Astrocyte (in vitro differentiated cells and primary cell): ENCODE measurements at regions not wholly inside any gene's neighbourhood (a gene's known extent, or its start where the extent isn't known, plus 50 kb on each side); places are given as distances from the start of the nearest gene placed in this dataset.

Source experiments
- EZH2 ChIP-seq: IDR thresholded peaks from 2 replicates; pipeline ENCODE4 v1.6.1; 2012; ENCODE audit warnings: mild to moderate bottlenecking, low read length, inconsistent platforms; ENCODE audit not compliant: insufficient read depth
- TF ChIP-seq, protein P1 (sequence below): IDR thresholded peaks from 2 replicates; pipeline ENCODE4 v1.5.1; 2011; ENCODE audit warnings: low read depth, mild to moderate bottlenecking, inconsistent platforms, low read length, moderate library complexity; ENCODE audit not compliant: insufficient read depth

DNA sequence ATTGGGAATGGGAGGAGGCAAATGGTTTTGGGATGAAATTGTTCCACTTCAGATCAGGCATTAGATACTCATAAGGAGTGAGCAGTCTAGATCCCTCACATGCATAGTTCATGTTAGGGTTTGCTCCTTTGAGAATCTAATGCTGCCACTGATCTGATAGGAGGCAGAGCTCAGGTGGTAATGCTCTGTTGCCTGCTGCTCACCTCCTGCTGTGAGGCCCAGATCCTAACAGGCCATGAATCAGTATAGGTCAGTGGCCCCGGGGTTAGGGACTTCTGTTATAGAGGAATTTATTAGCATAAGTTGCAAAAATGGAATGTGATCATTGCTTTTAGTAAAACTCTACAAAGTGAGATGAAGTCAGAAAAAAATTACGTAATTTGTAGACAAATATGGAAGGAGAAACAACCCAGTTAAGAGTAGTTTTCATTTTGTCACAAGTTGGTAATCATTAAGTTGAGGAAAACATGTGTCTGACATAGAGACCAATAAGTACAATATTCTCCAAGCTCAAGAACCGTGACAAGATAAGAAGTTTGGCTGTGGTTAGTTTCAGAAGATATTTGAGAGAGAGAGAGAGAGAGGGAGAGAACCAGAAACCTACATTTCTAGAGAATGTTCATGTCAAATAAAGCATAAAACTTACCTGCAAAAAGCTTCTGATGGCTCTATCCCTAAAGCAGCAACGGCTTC, 689.7 kb upstream of the PRMT6 start:
- TF ChIP-seq, protein P1, sequence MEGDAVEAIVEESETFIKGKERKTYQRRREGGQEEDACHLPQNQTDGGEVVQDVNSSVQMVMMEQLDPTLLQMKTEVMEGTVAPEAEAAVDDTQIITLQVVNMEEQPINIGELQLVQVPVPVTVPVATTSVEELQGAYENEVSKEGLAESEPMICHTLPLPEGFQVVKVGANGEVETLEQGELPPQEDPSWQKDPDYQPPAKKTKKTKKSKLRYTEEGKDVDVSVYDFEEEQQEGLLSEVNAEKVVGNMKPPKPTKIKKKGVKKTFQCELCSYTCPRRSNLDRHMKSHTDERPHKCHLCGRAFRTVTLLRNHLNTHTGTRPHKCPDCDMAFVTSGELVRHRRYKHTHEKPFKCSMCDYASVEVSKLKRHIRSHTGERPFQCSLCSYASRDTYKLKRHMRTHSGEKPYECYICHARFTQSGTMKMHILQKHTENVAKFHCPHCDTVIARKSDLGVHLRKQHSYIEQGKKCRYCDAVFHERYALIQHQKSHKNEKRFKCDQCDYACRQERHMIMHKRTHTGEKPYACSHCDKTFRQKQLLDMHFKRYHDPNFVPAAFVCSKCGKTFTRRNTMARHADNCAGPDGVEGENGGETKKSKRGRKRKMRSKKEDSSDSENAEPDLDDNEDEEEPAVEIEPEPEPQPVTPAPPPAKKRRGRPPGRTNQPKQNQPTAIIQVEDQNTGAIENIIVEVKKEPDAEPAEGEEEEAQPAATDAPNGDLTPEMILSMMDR: no peak
- no peak for TF ChIP-seq EZH2
